Activated CD4-positive, CD25-positive, alpha-beta regulatory T cell treated with anti-CD3 and anti-CD28 coated beads, Interleukin-2, amount 50 U/mL, for 72 hours (primary cell): ENCODE measurements at regions not wholly inside any gene's neighbourhood (a gene's known extent, or its start where the extent isn't known, plus 50 kb on each side); places are given as distances from the start of the nearest gene placed in this dataset.

ENCODE experiments used
- DNase-seq: peaks from one replicate; pipeline ENCODE4 v3.0.0; 2021

DNA sequence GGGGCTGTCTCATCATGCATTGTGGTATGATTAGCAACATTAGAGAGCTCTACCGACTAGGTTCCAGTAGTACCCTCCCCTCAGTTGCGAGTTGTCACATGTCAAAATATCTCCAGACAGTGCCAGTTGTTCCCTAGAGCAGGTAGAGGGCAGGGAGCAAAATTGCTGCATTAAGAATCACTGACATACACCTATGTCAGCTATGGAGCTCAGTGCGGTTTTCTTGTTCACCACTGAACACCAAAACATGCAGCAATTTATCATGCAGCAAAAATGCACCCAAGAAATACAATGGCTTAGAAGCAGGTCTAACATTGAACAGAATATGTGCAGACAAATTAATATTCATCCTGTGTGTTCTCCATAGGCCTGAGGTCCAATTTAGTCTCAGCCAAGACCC, 186.9 kb upstream of the STARD13 start:
- DNase-seq = no peak

DNA sequence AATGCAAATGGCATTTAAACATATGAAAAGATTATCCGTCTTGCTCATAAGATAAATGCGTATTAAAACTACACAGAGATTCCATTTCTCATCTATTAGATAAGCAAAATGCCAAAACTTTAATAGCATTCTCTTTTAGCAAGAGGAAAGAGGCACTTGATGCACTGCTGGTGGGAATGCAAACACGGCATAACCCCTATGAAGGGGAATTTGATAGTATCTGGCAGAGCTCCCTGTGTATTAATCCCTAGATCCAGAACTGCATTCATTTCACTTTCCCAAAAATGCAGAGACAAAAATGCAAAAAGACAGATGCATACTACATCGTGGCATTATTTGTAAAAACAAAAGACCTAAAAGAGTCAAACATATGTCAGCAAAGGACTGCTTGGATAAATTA, 193.6 kb upstream of the STARD13 start:
- DNase-seq = no peak

DNA sequence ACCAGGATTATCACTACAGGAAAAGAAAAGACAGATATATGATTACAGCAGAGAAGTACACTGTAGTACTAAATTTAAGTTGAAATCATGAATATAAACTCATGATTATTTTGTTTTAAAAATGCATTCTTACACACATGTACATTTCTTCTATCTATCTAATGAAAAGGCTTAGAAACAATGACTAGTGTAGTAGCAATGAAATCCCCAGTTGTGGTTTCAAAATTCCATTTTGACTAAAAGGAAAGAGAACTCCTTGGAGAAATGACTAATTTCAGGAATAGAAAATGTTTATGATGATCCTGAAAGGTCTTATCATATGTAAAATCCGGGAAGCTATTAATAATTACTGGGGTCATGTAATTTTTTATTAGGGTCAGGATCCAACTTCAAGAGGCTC, 195.0 kb upstream of the STARD13 start:
- no peak for DNase-seq

DNA sequence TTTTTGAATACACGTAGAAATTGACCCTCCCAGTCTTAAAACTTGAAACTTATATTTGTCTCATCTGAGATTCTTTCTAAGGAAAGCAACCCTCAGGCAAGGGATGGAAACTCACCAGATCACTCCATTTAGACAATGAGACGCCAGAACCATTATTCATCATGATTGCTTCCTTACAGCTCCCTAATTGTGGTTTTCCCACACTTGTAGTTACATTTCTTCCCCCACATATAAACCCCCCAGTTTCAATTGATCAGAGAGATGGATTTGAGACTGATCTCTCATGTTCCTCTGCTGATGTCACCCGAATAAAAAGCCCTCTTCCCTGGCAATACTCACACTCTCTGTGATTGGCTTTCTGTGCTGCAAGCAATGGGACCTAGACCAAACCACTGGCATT, 197.9 kb upstream of the STARD13 start:
- no peak for DNase-seq

DNA sequence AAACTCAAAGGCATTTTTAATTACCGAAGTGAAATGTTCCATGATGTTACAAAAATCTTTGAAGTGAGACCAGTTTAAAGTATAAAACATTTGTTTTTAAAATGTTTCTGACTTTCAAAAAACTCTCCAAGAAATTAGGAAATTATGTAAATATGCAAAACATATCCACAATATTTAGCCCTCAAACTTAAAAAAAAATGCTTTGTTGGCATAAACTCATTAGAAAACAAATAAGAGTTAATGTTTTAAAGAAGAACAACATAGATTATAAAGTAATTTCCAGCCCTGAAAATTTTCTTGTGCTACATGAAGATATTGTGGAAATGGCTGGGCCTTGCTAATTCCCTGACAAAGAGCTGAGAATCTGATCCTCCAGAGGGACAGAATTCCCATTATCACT, 199.7 kb upstream of the STARD13 start:
- no peak for DNase-seq

DNA sequence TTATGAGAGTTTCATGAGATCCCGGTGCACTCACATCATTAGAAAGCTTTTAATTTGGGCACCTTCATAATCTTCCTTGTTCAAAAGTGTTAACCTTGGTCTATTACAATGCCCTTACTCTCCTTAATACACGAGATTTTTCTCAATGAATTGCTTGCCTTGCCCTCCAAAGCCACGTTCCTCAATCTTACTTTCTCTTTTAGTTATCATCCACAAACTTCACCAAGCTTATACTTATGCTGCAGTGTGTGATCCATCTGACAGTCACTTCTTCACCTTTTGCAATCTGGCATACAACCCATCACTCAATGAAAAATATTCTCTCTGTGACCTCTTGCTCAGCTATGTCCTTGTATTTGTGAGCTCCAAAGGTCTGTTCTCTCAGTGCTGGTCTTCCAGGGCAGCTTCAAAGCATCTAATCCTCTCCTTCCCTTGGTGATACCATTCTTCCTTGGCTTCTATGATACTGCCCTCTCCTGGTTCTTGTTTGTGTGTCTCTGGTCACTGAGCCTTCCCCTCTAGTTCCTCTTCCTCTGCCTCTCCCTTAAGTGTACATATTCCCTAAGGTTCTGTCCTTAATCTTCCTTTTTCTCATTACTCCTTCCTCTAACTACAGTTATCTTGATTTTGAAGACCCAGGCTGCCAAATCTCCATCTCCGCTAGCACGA, 202.2 kb upstream of the STARD13 start:
- DNase-seq = no peak

DNA sequence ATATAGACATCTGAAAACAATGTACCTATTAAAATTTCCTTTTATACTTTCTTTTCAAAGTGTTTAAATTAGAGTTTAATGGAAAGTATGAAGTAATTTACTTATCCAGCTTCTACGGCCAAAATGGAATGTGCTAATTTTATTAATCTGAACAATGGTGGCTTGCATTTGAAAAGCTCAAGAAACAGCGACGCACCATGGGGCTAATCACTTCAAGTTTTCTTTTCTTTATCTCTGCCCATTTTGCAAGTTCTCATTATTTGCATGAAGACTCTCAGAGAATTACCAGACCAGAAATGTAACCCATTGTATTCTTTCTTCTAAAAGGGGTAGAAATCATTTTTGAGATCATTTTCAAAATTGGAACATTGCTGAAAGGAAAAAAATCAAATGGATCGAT, 204.0 kb upstream of the STARD13 start:
- DNase-seq = no peak

DNA sequence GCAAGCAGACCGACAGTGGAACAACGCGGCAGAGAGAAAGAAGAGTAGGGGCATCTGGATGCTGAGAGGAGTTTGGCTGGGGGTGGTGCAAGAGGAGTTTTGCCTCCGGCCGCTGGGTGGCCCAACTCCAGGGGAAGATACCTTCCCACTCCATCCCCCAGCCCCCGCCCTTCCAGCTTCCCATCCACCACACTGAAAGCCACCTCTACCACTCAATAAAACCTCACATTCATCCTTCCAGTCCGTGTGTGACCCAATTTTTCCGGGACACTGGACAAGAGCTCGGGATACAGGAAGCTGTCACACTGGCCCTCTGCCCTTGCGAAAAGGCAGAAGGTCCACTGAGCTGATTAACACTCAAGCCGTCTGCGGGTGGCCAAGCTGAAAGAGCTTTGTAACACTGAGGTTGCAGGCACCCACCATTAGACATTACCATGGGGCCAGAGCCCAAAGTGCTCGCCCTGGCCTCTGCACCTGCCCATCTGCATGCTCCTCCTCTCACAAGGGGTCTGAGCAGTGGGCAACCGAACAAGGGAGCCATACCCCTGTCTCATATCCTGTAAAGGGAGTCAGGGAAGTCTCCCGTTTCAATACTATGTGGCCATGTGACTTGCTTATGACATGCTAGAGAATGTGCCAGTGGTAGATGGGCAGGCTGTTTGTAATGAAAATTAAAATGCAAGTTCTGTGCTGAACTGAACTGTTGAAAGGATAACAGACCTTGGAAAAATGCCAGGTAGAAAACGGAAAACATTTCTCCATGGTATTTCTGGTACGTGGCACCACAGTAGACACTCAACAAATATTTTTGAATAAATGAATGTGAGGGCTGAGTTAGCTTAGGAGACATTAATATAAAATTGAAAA, 205.1 kb upstream of the STARD13 start:
- DNase-seq = no peak

DNA sequence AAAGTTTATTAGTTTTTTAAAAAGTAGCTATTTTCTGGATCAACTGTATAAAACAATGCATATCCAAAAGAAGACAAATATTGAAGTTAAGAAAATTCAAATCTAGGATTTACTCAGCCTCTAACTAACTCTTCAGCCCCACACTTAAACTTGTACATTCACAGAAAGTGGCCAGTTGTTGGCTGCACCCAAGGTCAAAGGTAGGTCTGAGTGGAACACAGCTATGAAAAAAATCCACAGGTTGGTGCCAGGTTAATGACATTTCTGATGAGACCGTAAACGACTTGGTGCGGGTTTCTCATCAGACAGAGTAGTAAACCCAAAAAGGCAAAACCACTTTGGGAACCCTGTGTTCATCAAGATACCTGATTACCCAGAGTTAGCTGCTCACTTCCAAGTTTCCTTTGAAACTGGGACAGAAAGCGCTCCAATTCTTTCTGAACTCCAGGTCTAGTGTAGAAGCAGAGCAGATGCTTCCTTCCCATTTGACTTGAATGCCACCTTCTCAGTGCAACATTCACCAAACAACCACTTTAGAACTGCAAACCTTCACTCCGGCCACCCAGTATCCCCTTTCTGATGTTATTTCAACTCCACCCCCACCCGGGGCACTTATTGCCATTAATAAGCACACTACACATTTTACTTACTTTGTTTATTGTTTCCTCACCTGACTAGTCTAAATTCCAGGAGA, 208.3 kb upstream of the STARD13 start:
- DNase-seq = no peak

DNA sequence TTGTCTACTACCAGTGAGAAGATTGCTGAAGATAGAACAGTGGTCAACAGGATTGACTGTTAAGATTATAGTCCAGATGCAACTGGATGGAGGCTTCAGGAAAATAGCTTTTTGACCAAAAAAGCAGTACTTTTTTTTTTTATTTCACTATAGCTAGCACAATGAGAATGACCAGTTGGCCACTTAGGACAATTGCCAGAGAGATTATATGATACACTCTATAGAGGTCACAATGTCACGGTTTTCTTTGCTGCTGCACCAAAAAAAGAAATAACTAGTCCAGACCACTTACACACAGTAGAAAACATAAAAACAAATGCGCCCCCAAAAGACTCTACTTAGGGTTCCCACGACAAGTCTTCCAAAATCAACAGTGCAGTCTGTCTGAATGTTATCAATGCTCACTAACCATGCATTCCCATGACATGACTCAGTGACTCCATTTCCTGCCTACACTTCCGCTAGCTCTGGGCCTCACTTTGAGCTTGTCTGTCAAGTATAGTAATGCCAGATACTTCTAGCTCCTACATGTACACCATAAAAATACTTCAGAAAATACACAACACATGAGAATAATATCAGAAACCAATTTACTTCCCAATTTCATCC, 209.1 kb upstream of the STARD13 start:
- no peak for DNase-seq

DNA sequence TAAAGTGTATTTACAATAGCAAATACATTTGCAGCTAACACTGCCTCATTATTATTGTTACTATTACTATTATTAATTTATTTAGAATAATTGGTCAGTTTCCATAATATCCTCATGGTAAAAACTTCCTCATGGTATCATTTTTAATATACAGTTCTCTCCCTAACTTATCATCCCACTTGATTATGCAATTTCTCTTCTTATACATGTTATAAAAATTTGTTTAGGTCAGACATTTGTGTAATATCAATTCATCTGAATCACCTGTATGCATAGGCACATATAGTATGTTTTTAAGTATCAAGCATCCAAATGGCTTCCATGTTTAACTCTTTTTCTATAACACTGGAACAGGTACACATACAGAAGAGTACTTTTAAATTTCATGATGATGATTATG, 210.8 kb upstream of the STARD13 start:
- no peak for DNase-seq

DNA sequence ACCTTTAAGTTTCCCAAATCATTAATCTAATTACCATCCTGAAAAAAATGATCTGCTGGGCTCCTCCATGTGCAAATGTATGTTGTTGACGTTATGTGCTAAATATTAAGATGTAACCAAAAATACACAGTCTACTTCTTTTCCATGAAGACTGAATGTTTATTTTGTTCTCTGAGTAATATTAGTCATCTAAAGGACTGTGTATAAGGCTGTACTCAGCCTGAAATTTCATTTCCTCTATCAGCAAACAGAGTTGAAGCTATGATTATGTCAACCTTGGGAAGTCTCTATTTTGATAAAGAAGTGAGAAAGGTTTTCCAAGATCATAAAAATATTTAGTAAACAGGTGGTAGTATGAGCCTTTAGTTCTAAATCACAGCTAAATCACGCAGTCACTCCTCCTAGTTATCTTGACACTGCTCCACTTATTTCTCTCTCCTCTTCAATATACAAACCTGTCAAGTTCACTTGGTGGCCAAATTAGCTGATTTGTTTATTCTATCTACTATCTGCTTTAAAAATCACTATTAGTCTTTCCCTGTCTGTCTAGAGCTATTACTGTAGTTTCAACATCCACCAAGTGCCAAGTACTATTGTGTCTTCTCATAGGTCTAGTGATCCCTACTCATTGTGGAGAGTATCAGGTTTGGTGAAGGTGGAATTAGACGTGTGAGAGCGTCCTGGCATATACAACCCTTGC, 211.7 kb upstream of the STARD13 start:
- DNase-seq = no peak

DNA sequence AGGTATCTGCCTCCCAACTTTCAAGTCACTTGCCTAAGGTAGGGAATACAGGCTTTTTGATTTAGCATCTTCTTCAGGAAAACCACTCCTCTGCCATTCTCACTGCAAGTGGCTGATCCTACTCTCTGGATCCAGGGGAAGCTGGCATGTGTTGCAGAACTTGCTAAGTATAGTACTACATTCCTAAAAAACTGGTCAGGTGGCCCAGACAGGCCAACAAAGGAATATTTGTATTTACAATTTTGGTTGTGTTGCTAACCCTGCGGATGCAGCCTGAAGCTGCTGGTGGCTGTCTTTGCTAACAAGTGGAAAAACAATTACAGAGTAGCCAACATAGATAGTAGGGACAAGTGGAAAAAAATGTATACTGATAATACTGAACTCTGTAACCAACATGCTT, 222.5 kb upstream of the STARD13 start:
- no peak for DNase-seq

DNA sequence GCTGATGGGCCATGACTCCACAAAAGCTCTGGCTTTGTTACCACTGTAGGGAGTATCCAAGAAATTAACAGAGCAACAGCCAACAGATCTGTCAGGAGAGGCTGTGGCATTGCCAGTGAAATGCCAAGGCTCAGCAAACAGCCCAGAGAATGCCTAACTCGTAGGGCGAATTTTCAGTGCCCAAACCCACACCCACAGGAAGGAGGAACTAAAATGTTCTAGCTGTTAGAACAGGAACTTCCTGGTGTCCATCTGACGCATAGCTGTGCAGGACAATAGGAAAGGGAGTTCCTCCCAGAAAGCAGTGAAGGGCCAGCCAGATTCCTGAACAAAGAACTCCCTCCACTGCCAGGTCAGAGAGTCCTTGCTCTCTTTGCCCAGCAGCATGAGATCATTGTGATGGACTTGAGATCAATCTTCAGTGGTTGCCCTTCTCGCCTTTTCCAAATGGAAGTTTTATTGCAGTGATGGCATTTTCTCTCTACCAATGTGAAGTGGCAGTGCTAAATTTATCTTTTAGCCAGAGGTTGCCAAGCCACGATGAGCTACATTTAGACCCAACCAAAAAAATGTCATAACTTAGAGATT, 224.2 kb upstream of the STARD13 start:
- DNase-seq = no peak

DNA sequence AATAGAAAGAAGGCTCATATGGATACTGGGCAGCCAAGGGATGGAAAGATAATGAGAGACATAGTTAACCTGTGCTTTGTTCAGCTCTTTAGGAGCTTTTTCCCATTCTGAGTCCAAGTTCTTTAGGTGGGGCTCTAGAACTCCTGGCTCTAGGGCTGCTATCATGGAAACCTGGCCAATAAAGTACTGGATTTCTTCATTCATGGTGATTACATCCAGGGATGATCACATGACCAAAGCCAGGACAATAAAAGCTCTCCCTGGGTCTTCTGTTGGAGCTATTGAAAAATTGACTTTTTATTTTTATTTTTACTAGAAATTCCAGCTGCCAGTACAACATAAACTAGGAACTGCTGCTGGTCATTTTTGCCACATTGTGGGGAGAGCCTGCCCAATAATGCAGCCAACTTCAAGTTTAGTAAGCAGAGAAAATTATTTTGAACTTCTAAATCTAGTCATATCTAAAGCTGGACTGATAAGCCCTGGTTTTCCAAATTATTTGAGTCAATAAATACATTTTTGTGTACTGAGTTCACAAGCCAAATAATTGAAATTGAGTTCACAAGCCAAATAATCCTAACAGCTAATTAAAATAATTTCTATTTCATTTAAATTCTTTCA, 224.9 kb upstream of the STARD13 start:
- no peak for DNase-seq

DNA sequence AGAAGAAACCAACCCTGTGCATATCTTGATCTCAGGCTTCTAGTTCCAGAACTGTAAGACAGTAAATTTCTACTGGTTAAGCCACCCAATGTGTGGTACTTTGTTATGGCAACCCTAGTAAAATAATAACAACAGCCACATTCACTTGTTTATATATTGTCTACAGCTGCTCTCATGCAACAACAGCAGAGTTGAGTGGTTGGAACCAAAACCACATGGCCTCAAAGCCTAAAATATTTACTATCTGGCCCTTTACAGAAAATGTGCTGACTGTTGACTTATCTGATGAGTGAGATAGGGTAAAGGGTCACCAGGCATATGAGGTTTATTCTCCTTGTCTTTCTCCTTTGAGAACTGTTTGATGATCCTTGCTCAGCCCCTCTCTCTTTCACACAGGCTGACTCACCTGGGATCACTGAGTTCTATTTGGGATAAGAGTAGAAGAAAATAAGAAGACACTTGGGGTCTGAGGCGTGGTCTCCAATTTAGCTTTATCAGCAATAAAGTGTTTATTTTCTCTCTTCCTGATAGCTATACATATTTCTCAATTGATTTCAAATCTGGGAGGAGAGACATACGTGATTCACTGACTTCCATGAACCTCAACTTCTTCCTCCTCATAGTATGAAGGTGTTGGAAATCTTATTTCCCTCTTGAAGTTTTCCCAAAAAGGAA, 227.5 kb upstream of the STARD13 start:
- DNase-seq = no peak

DNA sequence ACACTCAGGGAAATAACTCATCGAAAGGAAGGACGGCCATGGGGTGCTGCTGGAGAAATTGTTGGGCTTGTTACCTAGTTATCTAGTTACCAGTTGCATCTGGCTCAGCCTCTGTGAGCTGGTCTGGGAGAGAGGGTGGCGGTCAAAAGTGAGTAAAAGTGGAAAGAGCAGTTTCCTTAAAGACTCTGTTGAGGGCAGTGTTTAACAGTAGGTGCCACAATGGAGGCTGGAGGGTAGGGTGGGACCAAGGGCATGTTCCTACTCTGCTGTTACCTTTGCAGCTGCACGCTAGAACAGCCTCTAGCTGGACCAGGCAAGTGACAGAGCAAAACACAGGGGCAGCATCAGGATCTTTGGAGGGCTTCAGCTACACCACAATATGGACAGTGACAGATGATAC, 228.8 kb upstream of the STARD13 start:
- DNase-seq = no peak

DNA sequence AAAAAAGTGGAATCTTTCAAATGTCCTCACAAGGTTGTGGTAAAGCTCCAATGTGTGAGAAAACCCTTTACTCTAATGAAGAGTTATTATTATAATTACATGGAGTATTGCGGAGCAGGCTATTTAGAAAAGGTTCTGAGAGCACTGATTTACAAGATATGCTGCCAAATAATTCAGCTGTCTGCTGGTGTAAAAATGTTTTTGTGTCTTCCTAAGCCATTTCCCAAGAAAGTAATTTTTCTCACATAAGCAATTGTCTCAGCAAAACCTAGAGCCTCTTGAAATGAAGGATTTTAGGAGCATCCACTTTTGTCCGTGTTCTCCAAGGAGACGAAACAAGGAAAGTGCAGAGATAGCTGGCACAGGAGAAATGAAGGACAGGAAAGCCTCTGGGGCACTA, 229.6 kb upstream of the STARD13 start:
- DNase-seq = no peak

DNA sequence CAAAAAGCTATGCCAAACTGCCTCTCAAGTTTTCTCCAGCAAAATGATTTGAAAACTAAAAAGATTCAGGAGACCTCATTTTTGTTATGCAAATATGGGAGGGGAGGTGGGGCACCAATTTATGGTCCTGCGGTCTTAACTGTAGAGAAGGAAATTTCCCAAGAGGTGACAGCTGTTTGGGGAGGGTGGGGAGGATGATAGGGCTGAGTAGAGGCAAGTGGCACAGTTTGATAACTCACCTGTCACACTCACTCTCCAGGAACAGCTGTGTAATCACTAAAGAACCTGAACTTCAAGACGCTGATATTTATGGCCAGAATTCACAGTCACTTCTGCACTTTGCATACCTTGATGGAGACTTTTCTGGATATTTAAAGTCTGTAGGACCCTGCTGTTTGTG, 232.9 kb upstream of the STARD13 start:
- DNase-seq = no peak

DNA sequence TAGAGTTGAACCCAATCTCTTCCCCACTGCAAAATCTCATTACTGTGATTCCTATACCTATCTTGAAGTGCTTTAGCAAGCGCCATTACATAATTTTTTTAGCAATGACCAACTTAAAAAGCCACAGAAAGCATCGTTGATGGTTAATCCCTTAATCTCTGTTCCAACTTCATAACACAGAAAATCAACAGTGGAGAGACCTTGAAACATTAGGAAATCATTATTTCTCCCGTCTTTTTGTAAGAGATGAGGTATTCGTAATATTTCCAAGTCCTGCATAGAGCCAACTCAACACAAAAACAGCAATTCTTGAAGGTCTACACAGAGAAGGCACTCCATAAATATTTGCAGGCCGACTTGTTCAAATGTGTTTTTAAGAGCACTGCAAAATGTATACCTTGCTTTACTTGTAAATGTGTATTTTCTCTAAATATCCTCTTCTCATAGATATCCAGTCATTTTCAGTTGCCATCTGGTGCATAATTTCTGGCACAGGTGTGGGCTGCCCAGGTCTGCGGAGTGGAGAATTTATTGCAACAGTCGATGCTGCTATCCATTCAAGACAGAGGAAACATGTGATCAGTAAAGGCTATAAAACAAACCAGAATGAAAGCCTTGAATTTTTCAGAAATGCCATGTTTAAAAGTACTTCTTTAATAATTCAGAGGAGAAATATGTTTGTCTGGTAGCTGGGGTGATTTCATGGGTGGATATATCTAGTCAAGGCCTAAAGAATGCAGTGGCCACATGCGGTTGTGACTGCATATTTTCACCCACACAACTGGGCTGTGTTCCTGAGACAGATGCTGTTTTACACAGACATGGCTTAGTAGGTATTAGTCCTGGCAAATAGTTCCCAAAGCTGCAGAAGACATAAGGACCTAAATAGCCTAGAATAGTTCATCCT, 234.3 kb upstream of the STARD13 start:
- no peak for DNase-seq
